ENCODE measurements at regions not wholly inside any gene's neighbourhood (a gene's known extent, or its start where the extent isn't known, plus 50 kb on each side); places are given as distances from the start of the nearest gene placed in this dataset.

DNA sequence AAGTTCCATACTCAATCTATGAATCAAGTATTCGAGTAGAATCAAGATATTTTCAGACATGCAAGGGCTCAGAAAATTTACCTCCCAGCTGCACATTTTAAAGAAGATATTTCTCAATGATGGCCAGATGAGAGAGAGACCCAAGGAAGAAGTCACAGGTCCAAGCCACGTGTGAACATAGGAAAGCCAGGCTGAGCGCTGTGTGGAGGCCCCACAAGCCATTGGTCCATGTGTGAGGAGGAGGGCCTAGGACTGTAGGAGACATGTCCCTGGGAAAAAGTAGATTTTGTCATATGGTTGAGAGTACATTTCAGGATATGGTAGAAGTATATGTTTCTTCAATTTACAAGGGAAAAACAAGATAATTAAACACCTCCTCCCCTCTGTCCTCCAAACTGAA lies 115.8 kb upstream of the RPS23 start:
- no peak overlapping the region for H2BK15ac ChIP-seq (ENCODE audit: low read length)
- H4K91ac ChIP-seq (replicated peaks; ENCODE audit: insufficient read length, low read length): no peak overlapping the region
- ChIA-PET CTCF (ENCODE audit: partially characterized antibody) (no interaction called here), POLR2A (ENCODE audit: partially characterized antibody) (no interaction called here)
- no peak overlapping the region for H2BK12ac ChIP-seq (ENCODE audit: low read depth, low read length)
- WGBS, 2 experiments (ENCODE audit: extremely low coverage in 1 of 2, insufficient coverage in 1 of 2, insufficient read length in 1 of 2, insufficient replicate concordance in 2 of 2, low coverage in 1 of 2, low lambda C conversion rate in 2 of 2, missing lambda C conversion rate in 1 of 2): 98% methylated on average over 3 of the region's 3 CpGs; no CpG with 5 or more reads in 1 of the 2 experiments
- H2BK5ac ChIP-seq (ENCODE audit: low read depth, low read length): no peak overlapping the region
- H3K56ac ChIP-seq (replicated peaks; ENCODE audit: insufficient read length, low read depth, low read length): no peak overlapping the region
- no peaks in the 10 kb centered on the region for H3K4me1 ChIP-seq (replicated peaks in 1 of 4; ENCODE audit: control insufficient read depth in 3 of 4, insufficient read depth in 4 of 4, low read length in 3 of 4)
- H3K27ac ChIP-seq (ENCODE audit: low read depth, low read length): no peak overlapping the region
- H3K9me3 ChIP-seq (ENCODE audit: insufficient read depth in 2 of 2, low read depth in 1 of 2, low read length in 1 of 2): no peaks in the 10 kb centered on the region
- H3K79me2 ChIP-seq (ENCODE audit: control insufficient read depth in 1 of 2, insufficient read depth in 2 of 2, low read length in 2 of 2): no peaks in the 10 kb centered on the region
- H3K23me2 ChIP-seq (ENCODE audit: low read depth, low read length): no peaks in the 10 kb centered on the region
- FAIRE-seq (no peak), DNase-seq (ENCODE audit: low read depth in 1 of 2, low spot score in 2 of 2) (no peak)
- no peak overlapping the region for H2BK120ac ChIP-seq (replicated peaks; ENCODE audit: low read depth, low read length)
- H4K20me1 ChIP-seq (replicated peaks in 1 of 2; ENCODE audit: control insufficient read depth in 1 of 2, insufficient read depth in 2 of 2, low read length in 2 of 2): no peaks in the 10 kb centered on the region
- H3K14ac ChIP-seq (ENCODE audit: insufficient read length): no peak overlapping the region
- H3K9ac ChIP-seq (replicated peaks in 1 of 4; ENCODE audit: extremely low read depth in 1 of 4, low read depth in 3 of 4, low read length in 3 of 4): no peak overlapping the region
- no peak overlapping the region for H3K23ac ChIP-seq (ENCODE audit: insufficient read length)
- H4K8ac ChIP-seq (ENCODE audit: extremely low read depth, insufficient read depth, low read length): no peak overlapping the region
- no peak overlapping the region for H3K4me2 ChIP-seq (ENCODE audit: insufficient read depth in 1 of 2, low read depth in 2 of 2, low read length in 2 of 2)
- no peak overlapping the region for H4K5ac ChIP-seq (ENCODE audit: insufficient read length, low read depth, low read length)
- H3K4me3 ChIP-seq (ENCODE audit: extremely low read depth in 1 of 4, insufficient read depth in 2 of 4, low read depth in 3 of 4, low read length in 4 of 4): no peak overlapping the region
- H2AK5ac ChIP-seq (ENCODE audit: low read depth, low read length): no peak overlapping the region
- H2BK20ac ChIP-seq (ENCODE audit: low read length): no peak overlapping the region
- H3K4ac ChIP-seq (replicated peaks; ENCODE audit: insufficient read length, low read depth, low read length): no peak overlapping the region
- no peaks in the 10 kb centered on the region for H3K79me1 ChIP-seq (ENCODE audit: low read depth, low read length)
- H2AFZ ChIP-seq (ENCODE audit: low read length): no peak overlapping the region
- H3K36me3 ChIP-seq (ENCODE audit: control insufficient read depth in 2 of 4, insufficient read depth in 4 of 4, low read length in 3 of 4): no peaks in the 10 kb centered on the region
- no peak overlapping the region for H3K18ac ChIP-seq (ENCODE audit: extremely low read depth, low read length)
- no peaks in the 10 kb centered on the region for H3K27me3 ChIP-seq (replicated peaks in 1 of 4; ENCODE audit: control insufficient read depth in 3 of 4, extremely low read depth in 1 of 4, insufficient read depth in 3 of 4, low read length in 3 of 4)
- no peak for TF ChIP-seq RAD21 (IDR thresholded peaks at IDR 0.05 in 1 of 2, conservative IDR thresholded peaks at IDR 0.05 in 1 of 2; ENCODE audit: low read depth in 2 of 2, low read length in 2 of 2)
- TF ChIP-seq JUND (IDR thresholded peaks at IDR 0.05; ENCODE audit: low read length): no peak
- TF ChIP-seq SP1 (IDR thresholded peaks at IDR 0.05; ENCODE audit: low read depth, low read length): no peak
- TF ChIP-seq ASH2L (IDR thresholded peaks at IDR 0.05; ENCODE audit: low read length): no peak
- TF ChIP-seq SIN3A (conservative IDR thresholded peaks at IDR 0.05 in 1 of 2, IDR thresholded peaks at IDR 0.05 in 1 of 2; ENCODE audit: low read depth in 1 of 2, low read length in 2 of 2): no peak
- no peak for TF ChIP-seq TCF12 (IDR thresholded peaks at IDR 0.05; ENCODE audit: low read depth, low read length)
- no peak for TF ChIP-seq CTCF (IDR thresholded peaks at IDR 0.05; ENCODE audit: control extremely low read depth in 1 of 3, insufficient read depth in 1 of 3, low read depth in 1 of 3, low read length in 3 of 3)
- no peak for TF ChIP-seq JUN (IDR thresholded peaks at IDR 0.05; ENCODE audit: low read depth, low read length)
- TF ChIP-seq EZH2 (IDR thresholded peaks at IDR 0.05; ENCODE audit: low read depth, low read length, severe bottlenecking): no peak
- TF ChIP-seq CREB1 (IDR thresholded peaks at IDR 0.05): no peak
- no peak for TF ChIP-seq CTBP2 (IDR thresholded peaks at IDR 0.05; ENCODE audit: borderline replicate concordance, insufficient read depth, insufficient read length, low read length)
- no peak for TF ChIP-seq PHF8 (conservative IDR thresholded peaks at IDR 0.05; ENCODE audit: low read depth, low read length)

Measured in H1 (cell line).